ENCODE measurements at regions not wholly inside any gene's neighbourhood (a gene's known extent, or its start where the extent isn't known, plus 50 kb on each side); places are given as distances from the start of the nearest gene placed in this dataset.

DNA sequence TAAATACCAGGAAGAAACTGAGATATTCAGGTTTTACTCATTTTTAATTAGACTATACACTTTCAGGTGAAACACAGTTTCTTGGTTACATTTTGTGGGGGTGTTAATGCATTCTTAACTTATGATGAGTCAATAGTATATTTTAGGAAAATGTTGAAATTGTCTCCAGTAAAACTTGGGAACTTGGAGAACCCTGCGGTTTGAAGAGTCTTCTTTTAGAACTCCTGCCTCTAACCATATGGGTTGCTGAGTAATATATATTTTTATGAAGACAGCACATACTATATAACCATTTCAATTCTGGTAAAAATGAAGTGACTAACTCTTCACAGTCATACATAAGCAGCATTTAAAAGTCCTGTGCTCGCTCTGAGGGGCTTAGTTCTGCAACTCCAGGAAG, 308.2 kb upstream of the LRATD1 start:
- TF ChIP-seq CEBPB (IDR thresholded peaks at IDR 0.05; ENCODE audit: borderline replicate concordance in 1 of 2, low read depth in 2 of 2, low read length in 2 of 2) (no peak), KAT2A (conservative IDR thresholded peaks at IDR 0.05; ENCODE audit: control insufficient read depth, low read depth, low read length) (no peak), POLR2AphosphoS5 (IDR thresholded peaks at IDR 0.05; ENCODE audit: low read length) (no peak)
